Liver (tissue), 8 donors: ENCODE measurements at regions not wholly inside any gene's neighbourhood (a gene's known extent, or its start where the extent isn't known, plus 50 kb on each side); places are given as distances from the start of the nearest gene placed in this dataset.

Source experiments
- DNase-seq: peaks from one replicate; pipeline ENCODE4 v3.0.0-alpha.2; 2017; ENCODE audit warnings: low spot score
- H3K27ac ChIP-seq, 2 donors: one replicate each; pipeline ENCODE4 v1.7.0; 2013; ENCODE audit warnings: inconsistent platforms in 2 of 2, low read length in 2 of 2, control low read depth in 1 of 2, low read depth in 1 of 2, mild to moderate bottlenecking in 1 of 2
- H3K27me3 ChIP-seq, 4 donors: one replicate each; pipeline versions ENCODE4 v1.6.1 to v1.7.0; 2013; ENCODE audit warnings: low read length in 3 of 4, inconsistent platforms in 1 of 4, mild to moderate bottlenecking in 1 of 4, moderate library complexity in 1 of 4; ENCODE audit not compliant: control insufficient read depth in 4 of 4, insufficient read depth in 4 of 4
- H3K36me3 ChIP-seq, 4 donors: one replicate each; pipeline versions ENCODE4 v1.6.1 to v1.7.0; 2013; ENCODE audit warnings: low read length in 3 of 4, mild to moderate bottlenecking in 3 of 4, low read depth in 1 of 4, moderate library complexity in 1 of 4; ENCODE audit not compliant: control insufficient read depth in 4 of 4, insufficient read depth in 3 of 4
- H3K4me1 ChIP-seq, 4 donors: one replicate each; pipeline versions ENCODE4 v1.6.1 to v1.7.0; 2013; ENCODE audit warnings: low read length in 3 of 4, mild to moderate bottlenecking in 3 of 4, moderate library complexity in 1 of 4; ENCODE audit not compliant: control insufficient read depth in 4 of 4, insufficient read depth in 4 of 4
- H3K4me3 ChIP-seq, 3 donors: one replicate each; pipeline versions ENCODE4 v1.6.1 to v1.7.0; 2013; ENCODE audit warnings: low read length in 3 of 3, control low read depth in 1 of 3, low read depth in 1 of 3, mild to moderate bottlenecking in 1 of 3
- H3K9ac ChIP-seq, 2 donors: one replicate each; pipeline ENCODE4 v1.7.0; 2013; ENCODE audit warnings: low read length in 2 of 2, mild to moderate bottlenecking in 2 of 2, moderate library complexity in 2 of 2, control low read depth in 1 of 2, low read depth in 1 of 2
- H3K9me3 ChIP-seq, 4 donors: one replicate each; pipeline versions ENCODE4 v1.6.1 to v1.7.0; 2013; ENCODE audit warnings: low read length in 3 of 4; ENCODE audit not compliant: control insufficient read depth in 4 of 4
- ATF3 ChIP-seq: IDR thresholded peaks from 2 replicates; pipeline ENCODE4 v1.6.1; 2016; ENCODE audit warnings: antibody characterized with exemption
- CTCF ChIP-seq: fragments of 150-350 bp; IDR thresholded peaks from 2 replicates; pipeline ENCODE4 v1.5.1; 2017; ENCODE audit warnings: improper control_type of control experiment, low read depth, low read length; ENCODE audit not compliant: missing input control
- EGR1 ChIP-seq, 2 donors: IDR thresholded peaks; 2 replicates each; pipeline ENCODE4 v1.6.1; 2016 to 2018; ENCODE audit warnings: antibody characterized with exemption in 2 of 2, low read depth in 2 of 2
- FOXA1 ChIP-seq: IDR thresholded peaks from 2 replicates; pipeline ENCODE4 v1.6.1; 2016; ENCODE audit warnings: antibody characterized with exemption
- FOXA2 ChIP-seq: IDR thresholded peaks from 2 replicates; pipeline ENCODE4 v1.6.1; 2016; ENCODE audit warnings: antibody characterized with exemption
- GABPA ChIP-seq, 2 donors: IDR thresholded peaks in 1 of 2; conservative IDR thresholded peaks in 1 of 2; 2 replicates each; pipeline ENCODE4 v1.6.1; 2016; ENCODE audit warnings: antibody characterized with exemption in 2 of 2, mild to moderate bottlenecking in 1 of 2, moderate library complexity in 1 of 2
- HNF4A ChIP-seq, 2 donors: conservative IDR thresholded peaks; 2 replicates each; pipeline ENCODE4 v1.6.1; 2016; ENCODE audit warnings: antibody characterized with exemption in 2 of 2, mild to moderate bottlenecking in 2 of 2
- HNF4G ChIP-seq: IDR thresholded peaks from 2 replicates; pipeline ENCODE4 v1.6.1; 2016; ENCODE audit warnings: antibody characterized with exemption
- JUND ChIP-seq, 2 donors: IDR thresholded peaks; 2 replicates each; pipeline ENCODE4 v1.6.1; 2016; ENCODE audit warnings: antibody characterized with exemption in 2 of 2
- MAX ChIP-seq: IDR thresholded peaks from 2 replicates; pipeline ENCODE4 v1.6.1; 2016; ENCODE audit warnings: antibody characterized with exemption
- NR2F2 ChIP-seq: IDR thresholded peaks from 2 replicates; pipeline ENCODE4 v1.6.1; 2016; ENCODE audit warnings: antibody characterized with exemption
- RAD21 ChIP-seq, 2 donors: IDR thresholded peaks; 2 replicates each; pipeline ENCODE4 v1.6.1; 2016; ENCODE audit warnings: antibody characterized with exemption in 2 of 2, mild to moderate bottlenecking in 2 of 2
- REST ChIP-seq: IDR thresholded peaks from 2 replicates; pipeline ENCODE4 v1.6.1; 2016; ENCODE audit warnings: antibody characterized with exemption, mild to moderate bottlenecking
- RXRA ChIP-seq, 2 donors: IDR thresholded peaks; 2 replicates each; pipeline ENCODE4 v1.6.1; 2017 to 2018; ENCODE audit warnings: antibody characterized with exemption in 2 of 2, mild to moderate bottlenecking in 1 of 2
- SP1 ChIP-seq: IDR thresholded peaks from 2 replicates; pipeline ENCODE4 v1.6.1; 2018; ENCODE audit warnings: antibody characterized with exemption, mild to moderate bottlenecking
- TAF1 ChIP-seq: conservative IDR thresholded peaks from 2 replicates; pipeline ENCODE4 v1.6.1; 2016; ENCODE audit warnings: antibody characterized with exemption, mild to moderate bottlenecking
- YY1 ChIP-seq: IDR thresholded peaks from 2 replicates; pipeline ENCODE4 v1.6.1; 2016; ENCODE audit warnings: antibody characterized with exemption, mild to moderate bottlenecking
- WGBS: extraction: QIAGEN DNeasy Blood & Tissue Kit; methylation state at CpG from one replicate; pipeline ENCODE4 v1.1.7; 2013; 5-methylcytosine and 5-hydroxymethylcytosine counted together
- TF ChIP-seq, protein P1 (sequence below): IDR thresholded peaks from 2 replicates; pipeline ENCODE4 v1.6.1; 2016; ENCODE audit warnings: antibody characterized with exemption
- donor health status: healthy.
- donor health status: healthy.
- donor health status: healthy.
- donor health status: healthy.
- donor health status: healthy.

DNA sequence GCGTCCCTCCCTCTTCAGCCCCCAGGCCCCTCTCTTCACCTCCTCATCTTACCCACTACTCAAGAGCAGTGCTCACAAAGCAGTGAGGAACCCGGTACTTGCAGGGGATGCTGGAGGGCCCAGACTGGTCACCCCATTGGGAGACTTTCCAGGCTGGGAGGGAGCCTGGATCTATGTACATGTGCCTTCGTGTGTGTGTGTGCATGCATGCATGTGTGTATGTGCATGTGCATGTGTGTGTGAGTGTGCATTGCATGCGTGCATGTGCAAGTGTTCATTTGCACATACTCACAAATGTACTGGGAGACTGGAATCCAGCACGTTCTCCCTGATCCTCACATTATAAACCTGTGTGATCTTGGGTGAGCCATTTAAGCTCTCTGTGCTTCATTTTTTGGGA lies 696.0 kb upstream of the EEF2KMT start:
- H3K9me3 ChIP-seq, result peaks cover 0 to 3% (median 0%) of the 10 kb centered on the region in 4 donors
- TF ChIP-seq JUND (IDR thresholded peaks at IDR 0.05), result no peak
- TF ChIP-seq RXRA (IDR thresholded peaks at IDR 0.05), result no peak
- no peak for TF ChIP-seq ATF3
- TF ChIP-seq MAX, result no peak
- TF ChIP-seq TAF1, result no peak
- no peak for TF ChIP-seq EGR1 (IDR thresholded peaks at IDR 0.05; ENCODE audit: low read depth in 2 of 2)
- TF ChIP-seq HNF4A (conservative IDR thresholded peaks at IDR 0.05), result no peak
- no peak for TF ChIP-seq CTCF
- TF ChIP-seq HNF4G, result no peak
- TF ChIP-seq FOXA1, result no peak
- TF ChIP-seq YY1, result no peak
- TF ChIP-seq SP1, result no peak
- TF ChIP-seq, protein P1, sequence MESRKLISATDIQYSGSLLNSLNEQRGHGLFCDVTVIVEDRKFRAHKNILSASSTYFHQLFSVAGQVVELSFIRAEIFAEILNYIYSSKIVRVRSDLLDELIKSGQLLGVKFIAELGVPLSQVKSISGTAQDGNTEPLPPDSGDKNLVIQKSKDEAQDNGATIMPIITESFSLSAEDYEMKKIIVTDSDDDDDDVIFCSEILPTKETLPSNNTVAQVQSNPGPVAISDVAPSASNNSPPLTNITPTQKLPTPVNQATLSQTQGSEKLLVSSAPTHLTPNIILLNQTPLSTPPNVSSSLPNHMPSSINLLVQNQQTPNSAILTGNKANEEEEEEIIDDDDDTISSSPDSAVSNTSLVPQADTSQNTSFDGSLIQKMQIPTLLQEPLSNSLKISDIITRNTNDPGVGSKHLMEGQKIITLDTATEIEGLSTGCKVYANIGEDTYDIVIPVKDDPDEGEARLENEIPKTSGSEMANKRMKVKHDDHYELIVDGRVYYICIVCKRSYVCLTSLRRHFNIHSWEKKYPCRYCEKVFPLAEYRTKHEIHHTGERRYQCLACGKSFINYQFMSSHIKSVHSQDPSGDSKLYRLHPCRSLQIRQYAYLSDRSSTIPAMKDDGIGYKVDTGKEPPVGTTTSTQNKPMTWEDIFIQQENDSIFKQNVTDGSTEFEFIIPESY, result no peak
- no peak for TF ChIP-seq FOXA2
- TF ChIP-seq NR2F2, result no peak
- TF ChIP-seq RAD21 (IDR thresholded peaks at IDR 0.05), result no peak
- no peak for TF ChIP-seq REST
- no peak for TF ChIP-seq GABPA (IDR thresholded peaks at IDR 0.05 in 1 of 2, conservative IDR thresholded peaks at IDR 0.05 in 1 of 2)
- WGBS, result 59% methylated on average over 5 of the region's 5 CpGs
- peaks cover 0 to 4% (median 0%) of the 10 kb centered on the region in 4 donors for H3K27me3 ChIP-seq
- H3K27ac ChIP-seq, result no peak overlapping the region
- no peak for DNase-seq
- no peak overlapping the region for H3K4me3 ChIP-seq
- H3K4me1 ChIP-seq, result no peaks in the 10 kb centered on the region
- no peak overlapping the region for H3K9ac ChIP-seq
- no peaks in the 10 kb centered on the region for H3K36me3 ChIP-seq
